ENCODE measurements at regions not wholly inside any gene's neighbourhood (a gene's known extent, or its start where the extent isn't known, plus 50 kb on each side); places are given as distances from the start of the nearest gene placed in this dataset.

DNA sequence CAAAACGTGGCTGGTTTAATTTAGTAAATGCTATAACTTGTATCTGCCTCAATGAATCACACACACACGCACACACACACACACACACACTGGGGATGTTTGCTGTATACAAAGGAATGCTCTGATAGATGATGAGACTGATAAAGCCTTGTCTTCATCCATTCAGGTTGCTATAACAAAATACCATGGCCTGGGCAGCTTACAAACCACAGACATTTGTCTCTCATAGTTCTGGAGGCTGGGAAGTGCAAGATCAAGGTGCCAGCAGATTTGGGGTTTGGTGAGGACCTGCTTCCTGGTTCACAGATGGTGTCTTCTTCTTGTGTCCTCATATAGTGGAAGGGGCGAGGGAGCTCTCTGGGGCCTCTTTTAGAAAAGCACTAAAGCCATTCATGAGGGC, 149.5 kb upstream of the HDAC4 start:
- TF ChIP-seq, protein P1, sequence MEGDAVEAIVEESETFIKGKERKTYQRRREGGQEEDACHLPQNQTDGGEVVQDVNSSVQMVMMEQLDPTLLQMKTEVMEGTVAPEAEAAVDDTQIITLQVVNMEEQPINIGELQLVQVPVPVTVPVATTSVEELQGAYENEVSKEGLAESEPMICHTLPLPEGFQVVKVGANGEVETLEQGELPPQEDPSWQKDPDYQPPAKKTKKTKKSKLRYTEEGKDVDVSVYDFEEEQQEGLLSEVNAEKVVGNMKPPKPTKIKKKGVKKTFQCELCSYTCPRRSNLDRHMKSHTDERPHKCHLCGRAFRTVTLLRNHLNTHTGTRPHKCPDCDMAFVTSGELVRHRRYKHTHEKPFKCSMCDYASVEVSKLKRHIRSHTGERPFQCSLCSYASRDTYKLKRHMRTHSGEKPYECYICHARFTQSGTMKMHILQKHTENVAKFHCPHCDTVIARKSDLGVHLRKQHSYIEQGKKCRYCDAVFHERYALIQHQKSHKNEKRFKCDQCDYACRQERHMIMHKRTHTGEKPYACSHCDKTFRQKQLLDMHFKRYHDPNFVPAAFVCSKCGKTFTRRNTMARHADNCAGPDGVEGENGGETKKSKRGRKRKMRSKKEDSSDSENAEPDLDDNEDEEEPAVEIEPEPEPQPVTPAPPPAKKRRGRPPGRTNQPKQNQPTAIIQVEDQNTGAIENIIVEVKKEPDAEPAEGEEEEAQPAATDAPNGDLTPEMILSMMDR (IDR thresholded peaks at IDR 0.05) = no peak
- no peak for TF ChIP-seq EZH2phosphoT487 (IDR thresholded peaks at IDR 0.05)

Data from neural progenitor cell (in vitro differentiated cells).